ENCODE measurements at regions not wholly inside any gene's neighbourhood (a gene's known extent, or its start where the extent isn't known, plus 50 kb on each side); places are given as distances from the start of the nearest gene placed in this dataset.

GRCh38 chr12:46445093-46445492, 72.5 kb upstream of the SLC38A2 start:
- DNase-seq: no peak

GRCh38 chr12:46443594-46444263, 71.2 kb upstream of the SLC38A2 start:
- DNase-seq: no peak

- DNase-seq: no peak
These were observed 70.2 kb upstream of the SLC38A2 start for GRCh38 chr12:46442738-46443137.

- no peak for DNase-seq
These were observed 69.7 kb upstream of the SLC38A2 start for GRCh38 chr12:46442239-46442638.

- DNase-seq: no peak
These were observed 67.4 kb upstream of the SLC38A2 start for GRCh38 chr12:46439793-46440511.

- no peak for DNase-seq
These were observed 66.2 kb upstream of the SLC38A2 start for GRCh38 chr12:46438719-46439319.

GRCh38 chr12:46438256-46438655, 65.7 kb upstream of the SLC38A2 start:
- DNase-seq: no peak

- no peak for DNase-seq
These were observed 64.9 kb upstream of the SLC38A2 start for GRCh38 chr12:46437469-46437868.

- DNase-seq: no peak
These were observed 64.2 kb upstream of the SLC38A2 start for GRCh38 chr12:46436747-46437146.

GRCh38 chr12:46435625-46436024, 63.1 kb upstream of the SLC38A2 start:
- no peak for DNase-seq

- no peak for DNase-seq
These were observed 62.5 kb upstream of the SLC38A2 start for GRCh38 chr12:46435029-46435428.

GRCh38 chr12:46433829-46434228, 61.3 kb upstream of the SLC38A2 start:
- DNase-seq: no peak

- DNase-seq: no peak
These were observed 59.8 kb upstream of the SLC38A2 start for GRCh38 chr12:46432325-46432724.

GRCh38 chr12:46430340-46430948, 57.9 kb upstream of the SLC38A2 start:
- peak; percentile 4 for DNase-seq

Measured in NCI-H748 treated with DMSO at 0.1 percent for 48 hours (cell line).